H9 (cell line): ENCODE measurements at regions not wholly inside any gene's neighbourhood (a gene's known extent, or its start where the extent isn't known, plus 50 kb on each side); places are given as distances from the start of the nearest gene placed in this dataset.

Source experiments
- DNase-seq: peaks from one replicate; pipeline ENCODE4 v3.0.0-alpha.2; 2017
- H2AFZ ChIP-seq: one replicate; pipeline ENCODE4 v1.6.1; 2013; ENCODE audit warnings: mild to moderate bottlenecking, low read length, control low read depth, moderate library complexity
- H2AK5ac ChIP-seq: 2 replicates; pipeline ENCODE4 v1.6.1; 2013; ENCODE audit warnings: low read length, control low read depth, mixed read lengths; ENCODE audit not compliant: insufficient read length
- H2BK120ac ChIP-seq: one replicate; pipeline ENCODE4 v1.6.1; 2013; ENCODE audit warnings: low read depth, mild to moderate bottlenecking, low read length, control low read depth, inconsistent platforms; ENCODE audit not compliant: poor library complexity, severe bottlenecking
- H2BK12ac ChIP-seq: 2 replicates; pipeline ENCODE4 v1.6.1; 2013; ENCODE audit warnings: low read length, control low read depth, mixed read lengths, low read depth; ENCODE audit not compliant: insufficient read length
- H2BK15ac ChIP-seq: 2 replicates; pipeline ENCODE4 v1.6.1; 2013; ENCODE audit warnings: low read depth, low read length, control low read depth
- H2BK20ac ChIP-seq: one replicate; pipeline ENCODE4 v1.6.1; 2013; ENCODE audit warnings: low read depth, mild to moderate bottlenecking, low read length, control low read depth, inconsistent platforms; ENCODE audit not compliant: poor library complexity, severe bottlenecking
- H2BK5ac ChIP-seq: 2 replicates; pipeline ENCODE4 v1.6.1; 2013; ENCODE audit warnings: low read length, control low read depth, mixed read lengths; ENCODE audit not compliant: insufficient read length
- H3K14ac ChIP-seq: 2 replicates; pipeline ENCODE4 v1.6.1; 2013; ENCODE audit warnings: low read length, control low read depth; ENCODE audit not compliant: insufficient read depth
- H3K18ac ChIP-seq: 2 replicates; pipeline ENCODE4 v1.6.1; 2013; ENCODE audit warnings: low read depth, mild to moderate bottlenecking, mixed read lengths, low read length, control low read depth; ENCODE audit not compliant: insufficient read length
- H3K23ac ChIP-seq: 2 replicates; pipeline ENCODE4 v1.6.1; 2013; ENCODE audit warnings: low read length, control low read depth, mixed read lengths, low read depth; ENCODE audit not compliant: insufficient read length
- H3K23me2 ChIP-seq: 2 replicates; pipeline ENCODE4 v1.6.1; 2013; ENCODE audit warnings: low read depth, mild to moderate bottlenecking, mixed read lengths, low read length, control low read depth; ENCODE audit not compliant: insufficient read length, poor library complexity, severe bottlenecking
- H3K27ac ChIP-seq: 2 replicates; pipeline ENCODE4 v1.5.1; 2013; ENCODE audit warnings: low read length, control low read depth, mixed read lengths, low read depth; ENCODE audit not compliant: insufficient read length
- H3K27me3 ChIP-seq: 2 replicates; pipeline ENCODE4 v1.6.1; 2013; ENCODE audit warnings: low read length, control low read depth, inconsistent platforms; ENCODE audit not compliant: insufficient read depth
- H3K4ac ChIP-seq: 2 replicates; pipeline ENCODE4 v1.6.1; 2013; ENCODE audit warnings: low read depth, mild to moderate bottlenecking, control low read depth, inconsistent platforms, low read length, moderate library complexity
- H3K4me1 ChIP-seq: 2 replicates; pipeline ENCODE4 v1.6.1; 2013; ENCODE audit warnings: low read length, control low read depth, inconsistent platforms; ENCODE audit not compliant: insufficient read depth
- H3K4me2 ChIP-seq: 2 replicates; pipeline ENCODE4 v1.6.1; 2013; ENCODE audit warnings: low read length, control low read depth, mixed read lengths; ENCODE audit not compliant: insufficient read length, insufficient read depth
- H3K56ac ChIP-seq: 2 replicates; pipeline ENCODE4 v1.6.1; 2013; ENCODE audit warnings: low read depth, mild to moderate bottlenecking, mixed read lengths, low read length, control low read depth; ENCODE audit not compliant: insufficient read length
- H3K79me1 ChIP-seq: 2 replicates; pipeline ENCODE4 v1.6.1; 2013; ENCODE audit warnings: low read depth, mild to moderate bottlenecking, moderate library complexity, low read length, control low read depth, inconsistent platforms; ENCODE audit not compliant: insufficient read depth, poor library complexity, severe bottlenecking
- H3K79me2 ChIP-seq: 2 replicates; pipeline ENCODE4 v1.6.1; 2013; ENCODE audit warnings: low read length, control low read depth, inconsistent platforms; ENCODE audit not compliant: insufficient read depth
- H3K9ac ChIP-seq: 2 replicates; pipeline ENCODE4 v1.6.1; 2013; ENCODE audit warnings: low read length, control low read depth, mixed read lengths; ENCODE audit not compliant: insufficient read length; ENCODE audit errors: extremely low read depth
- H3K9me3 ChIP-seq: one replicate; pipeline ENCODE4 v1.6.1; 2013; ENCODE audit warnings: low read depth, low read length, inconsistent platforms; ENCODE audit not compliant: control insufficient read depth
- H3T11ph ChIP-seq: one replicate; pipeline ENCODE4 v1.6.1; 2013; ENCODE audit warnings: mild to moderate bottlenecking, low read length, control low read depth, inconsistent platforms
- H4K20me1 ChIP-seq: one replicate; pipeline ENCODE4 v1.6.1; 2013; ENCODE audit not compliant: control insufficient read depth, insufficient read length, insufficient read depth
- H4K5ac ChIP-seq: 2 replicates; pipeline ENCODE4 v1.6.1; 2013; ENCODE audit warnings: low read depth, mild to moderate bottlenecking, mixed read lengths, low read length, control low read depth; ENCODE audit not compliant: insufficient read length
- H4K8ac ChIP-seq: replicated peaks from 2 replicates; pipeline ENCODE4 v1.6.1; 2013; ENCODE audit warnings: low read length, control low read depth, mixed read lengths, low read depth; ENCODE audit not compliant: insufficient read length
- H4K91ac ChIP-seq: 2 replicates; pipeline ENCODE4 v1.6.1; 2013; ENCODE audit warnings: low read depth, mild to moderate bottlenecking, moderate library complexity, mixed read lengths, low read length, control low read depth; ENCODE audit not compliant: insufficient read length
- H3K27ac Mint-ChIP-seq, 3 experiments: 2 replicates in 2 of 3; 3 replicates in 1 of 3; pipeline ENCODE4 v1.8.0; 2020 to 2021; ENCODE audit warnings: mixed read lengths in 3 of 3, mild to moderate bottlenecking in 1 of 3, moderate library complexity in 1 of 3
- H3K27me3 Mint-ChIP-seq: 2 replicates; pipeline ENCODE4 v1.8.0; 2021; ENCODE audit warnings: low read depth, mild to moderate bottlenecking, moderate library complexity, mixed read lengths
- H3K36me3 Mint-ChIP-seq, 3 experiments: 2 replicates in 2 of 3; 3 replicates in 1 of 3; pipeline ENCODE4 v1.8.0; 2020 to 2021; ENCODE audit warnings: low read depth in 3 of 3, mixed read lengths in 3 of 3; ENCODE audit not compliant: insufficient read depth in 1 of 3
- H3K4me1 Mint-ChIP-seq, 2 experiments: 2 replicates each; pipeline ENCODE4 v1.8.0; 2020; ENCODE audit warnings: mixed read lengths in 2 of 2
- H3K4me3 Mint-ChIP-seq, 2 experiments: 2 replicates in 1 of 2; 3 replicates in 1 of 2; pipeline ENCODE4 v1.8.0; 2020 to 2021; ENCODE audit warnings: mild to moderate bottlenecking in 2 of 2, mixed read lengths in 2 of 2, moderate library complexity in 1 of 2
- H3K9me3 Mint-ChIP-seq, 2 experiments: 2 replicates in 1 of 2; 3 replicates in 1 of 2; pipeline ENCODE4 v1.8.0; 2020; ENCODE audit warnings: mild to moderate bottlenecking in 2 of 2, mixed read lengths in 2 of 2, moderate library complexity in 1 of 2
- CTCF ChIP-seq: fragments of 200-600 bp; sonication (generic); conservative IDR thresholded peaks from 3 replicates; pipeline ENCODE4 v1.8.0; 2021; ENCODE audit warnings: antibody characterized with exemption, mild to moderate bottlenecking
- WGBS: extraction: QIAGEN DNeasy Blood & Tissue Kit; methylation state at CpG from one replicate; pipeline ENCODE4 v1.1.7; 2013; ENCODE audit warnings: missing lambda C conversion rate, low lambda C conversion rate, mixed read lengths; ENCODE audit not compliant: insufficient read length; ENCODE audit errors: extremely low coverage; 5-methylcytosine and 5-hydroxymethylcytosine counted together

- H2BK120ac ChIP-seq, result no peak overlapping the region
- no peak overlapping the region for H2BK15ac ChIP-seq
- no peak overlapping the region for H3T11ph ChIP-seq
- no peaks in the 10 kb centered on the region; the same call in 1 of the 2 replicates for H3K4me1 ChIP-seq
- H3K18ac ChIP-seq, result no peak overlapping the region
- Mint-ChIP-seq H3K27ac (no peak overlapping the region), H3K36me3 (no peaks in the 10 kb centered on the region; a peak in 1 of 7 replicates), H3K4me1 (peaks cover 15 to 27% of the 10 kb centered on the region in 2 experiments), H3K9me3 (no peaks in the 10 kb centered on the region), H3K4me3 (no peak overlapping the region), H3K27me3 (no peaks in the 10 kb centered on the region)
- H4K91ac ChIP-seq, result no peak overlapping the region
- H2BK12ac ChIP-seq, result no peak overlapping the region
- no peaks in the 10 kb centered on the region for H3K9me3 ChIP-seq
- H3K27me3 ChIP-seq, result no peaks in the 10 kb centered on the region
- no peak overlapping the region for H4K8ac ChIP-seq
- H2AFZ ChIP-seq, result no peak overlapping the region
- no peak overlapping the region for H3K4me2 ChIP-seq
- no peak for DNase-seq
- TF ChIP-seq CTCF, result no peak
- H3K14ac ChIP-seq, result no peak overlapping the region
- no CpG with 5 or more reads among the region's 5 CpGs for WGBS
- no peaks in the 10 kb centered on the region for H4K20me1 ChIP-seq
- no peaks in the 10 kb centered on the region for H3K79me2 ChIP-seq
- H3K4ac ChIP-seq, result no peak overlapping the region
- H3K9ac ChIP-seq, result no peak overlapping the region
- no peaks in the 10 kb centered on the region for H3K23me2 ChIP-seq
- no peak overlapping the region for H2BK20ac ChIP-seq
- no peak overlapping the region for H4K5ac ChIP-seq
- no peak overlapping the region for H3K27ac ChIP-seq
- no peak overlapping the region for H3K23ac ChIP-seq
- H2BK5ac ChIP-seq, result no peak overlapping the region
- H3K56ac ChIP-seq, result no peak overlapping the region
- H3K79me1 ChIP-seq, result no peaks in the 10 kb centered on the region
- H2AK5ac ChIP-seq, result no peak overlapping the region
Observed at GRCh38 chr1:57887964-57888491, 464.2 kb upstream of the DAB1 start.
